ENCODE measurements at regions not wholly inside any gene's neighbourhood (a gene's known extent, or its start where the extent isn't known, plus 50 kb on each side); places are given as distances from the start of the nearest gene placed in this dataset.

GRCh38 chr20:11229772-11230171 lies 556.0 kb upstream of the JAG1 start:
- TF ChIP-seq POLR2A (IDR thresholded peaks at IDR 0.05; ENCODE audit: low read length): no peak
- TF ChIP-seq GATA1 (IDR thresholded peaks at IDR 0.05; ENCODE audit: low read depth, low read length): no peak
